HG03064 (cell line): ENCODE measurements at regions not wholly inside any gene's neighbourhood (a gene's known extent, or its start where the extent isn't known, plus 50 kb on each side); places are given as distances from the start of the nearest gene placed in this dataset.
"Not testable (repeated sequence)": the region's sequence is repeated elsewhere in the genome, so short reads cannot be mapped to it uniquely, and the experiment has no call there.

Source experiments
- ATAC-seq: cut with Tn5 transposase; IDR thresholded peaks from one replicate; pipeline ENCODE4 v1.9.1; 2021; ENCODE audit warnings: low read depth; ENCODE audit not compliant: unreplicated experiment

DNA sequence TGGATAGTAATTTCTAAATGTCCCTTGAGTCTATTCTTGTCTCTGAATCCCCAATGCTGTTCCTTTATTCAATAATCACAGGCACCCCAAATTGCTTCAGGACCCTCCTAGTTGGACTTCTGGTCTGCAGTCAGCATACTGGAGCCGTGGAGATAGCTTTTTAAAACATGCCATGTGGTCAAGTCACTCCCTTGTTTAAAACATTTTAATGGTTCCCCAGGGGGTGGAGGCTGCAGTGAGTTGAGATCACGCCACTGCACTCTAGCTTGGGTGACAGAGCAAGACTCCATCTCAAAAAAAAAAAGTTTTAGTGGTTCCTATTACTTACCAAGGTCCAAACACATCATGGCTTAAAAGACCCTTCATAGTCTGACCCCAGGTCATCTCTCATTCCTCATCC, 220.3 kb downstream of the ADAMTS15 start:
- ATAC-seq = no peak

DNA sequence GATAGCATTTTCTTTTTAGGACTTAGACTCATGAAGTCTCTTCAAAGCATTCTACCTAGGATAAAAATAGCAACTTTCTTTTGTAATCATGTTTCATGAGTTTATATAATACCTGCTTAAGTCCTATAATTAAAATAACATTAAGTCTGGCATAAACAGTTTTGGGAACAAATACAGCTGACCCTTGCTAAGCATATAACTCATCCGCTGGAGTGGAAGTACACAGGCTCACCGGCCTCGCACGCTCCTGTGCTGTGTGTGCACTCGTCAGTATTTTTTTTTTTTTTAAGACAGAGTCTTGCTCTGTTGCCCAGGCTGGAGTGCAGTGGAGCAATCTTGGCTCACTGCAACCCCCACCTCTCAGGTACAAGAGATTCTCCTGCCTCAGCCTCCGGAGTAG, 221.8 kb downstream of the ADAMTS15 start:
- no peak for ATAC-seq

- ATAC-seq = no peak
Observed at GRCh38 chr11:130671801-130672700, 223.6 kb downstream of the ADAMTS15 start.

DNA sequence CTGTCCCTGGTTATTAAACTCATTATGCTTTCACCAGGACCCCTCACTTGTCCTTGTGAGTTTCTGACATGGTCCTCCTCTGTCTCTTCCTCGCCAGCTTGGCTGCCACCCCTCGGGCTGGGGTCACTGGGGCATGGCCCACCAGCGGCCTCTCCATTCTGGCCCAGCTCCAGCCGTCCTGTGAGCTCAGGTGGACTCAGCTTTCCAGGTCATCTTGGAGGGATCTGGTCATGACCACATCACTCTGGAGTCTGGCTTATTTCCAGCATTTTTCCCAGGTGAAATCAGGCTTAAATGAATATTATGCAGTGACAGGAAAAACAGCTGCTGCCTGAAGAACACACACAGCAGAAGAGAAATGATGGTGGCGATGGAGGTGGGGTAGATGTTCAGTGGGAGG, 224.5 kb downstream of the ADAMTS15 start:
- no peak for ATAC-seq

- ATAC-seq = no peak
Observed at GRCh38 chr11:130673698-130674097, 225.3 kb downstream of the ADAMTS15 start.

- ATAC-seq = no peak
Observed at GRCh38 chr11:130674686-130675308, 226.4 kb downstream of the ADAMTS15 start.

DNA sequence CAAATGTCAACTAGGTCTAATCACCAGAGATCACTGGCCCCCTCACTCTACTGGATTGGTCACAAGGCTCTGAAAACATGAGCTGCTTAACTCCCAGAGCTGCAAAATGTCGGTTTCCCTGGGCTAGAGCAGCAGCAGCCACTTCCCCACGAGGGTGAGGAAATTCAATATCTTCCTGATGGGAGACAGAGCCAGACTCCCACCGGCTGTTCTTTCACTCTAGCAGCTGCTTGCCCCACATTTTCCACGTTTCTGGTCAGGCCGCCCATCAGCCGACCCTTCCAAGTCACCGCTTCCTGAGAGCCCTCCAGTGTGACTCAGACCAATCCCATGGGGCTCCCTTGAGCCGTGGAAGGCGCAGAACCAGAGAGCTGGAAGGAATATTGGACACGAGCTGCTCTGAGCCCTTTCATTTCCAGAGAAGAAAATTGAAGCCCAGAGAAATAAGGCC, 227.0 kb downstream of the ADAMTS15 start:
- no peak for ATAC-seq

DNA sequence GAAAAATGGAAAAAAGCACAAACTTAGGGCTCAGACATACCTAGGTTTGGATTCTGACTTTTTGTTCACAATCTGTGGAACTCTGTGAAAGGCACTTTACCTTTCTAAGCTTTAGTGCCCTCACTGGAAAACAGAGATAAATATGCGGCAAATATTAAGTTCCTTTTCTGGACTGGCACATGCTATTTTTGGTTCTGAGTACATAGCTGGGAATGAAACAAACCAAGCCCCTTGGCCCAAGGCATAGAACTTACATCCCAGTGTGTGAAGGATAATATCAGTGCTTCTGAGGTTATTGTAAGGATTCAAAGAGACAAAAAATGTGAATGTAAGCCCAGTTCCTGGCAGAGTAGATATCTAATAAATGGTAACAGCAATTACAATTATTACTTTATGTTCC, 227.5 kb downstream of the ADAMTS15 start:
- no peak for ATAC-seq

DNA sequence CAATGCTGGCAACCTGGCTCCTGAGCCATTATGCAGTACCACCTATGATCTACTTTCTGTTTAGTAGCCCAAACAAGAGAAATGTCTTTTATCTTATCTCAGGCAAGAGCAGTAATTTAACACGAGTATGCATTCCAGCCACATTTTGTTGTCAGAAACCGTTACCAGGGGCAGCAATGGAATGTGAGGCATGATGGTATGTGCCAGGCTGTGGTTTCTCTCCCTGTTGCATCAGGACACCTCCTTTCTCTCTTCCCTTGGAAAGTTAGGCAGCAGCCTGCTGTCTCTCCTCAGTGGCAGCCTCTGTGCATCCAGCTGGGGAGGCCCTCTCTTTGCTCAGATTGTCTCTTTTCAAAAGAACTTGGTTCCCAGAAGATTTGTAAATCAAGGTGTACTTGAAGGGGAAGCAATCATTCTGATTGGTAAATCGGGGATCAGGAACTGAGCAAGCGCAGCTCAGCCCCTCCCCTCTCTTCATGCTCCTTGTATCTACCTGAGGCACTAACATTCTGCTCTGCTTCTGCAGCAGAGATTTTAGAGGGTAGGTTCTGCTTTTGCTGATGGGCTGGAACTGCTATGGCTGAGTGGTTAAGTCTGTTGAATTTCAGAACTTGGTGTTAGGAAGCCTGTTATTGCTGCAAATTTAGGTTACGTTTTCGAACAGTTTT, 229.2 kb downstream of the ADAMTS15 start:
- ATAC-seq = no peak

DNA sequence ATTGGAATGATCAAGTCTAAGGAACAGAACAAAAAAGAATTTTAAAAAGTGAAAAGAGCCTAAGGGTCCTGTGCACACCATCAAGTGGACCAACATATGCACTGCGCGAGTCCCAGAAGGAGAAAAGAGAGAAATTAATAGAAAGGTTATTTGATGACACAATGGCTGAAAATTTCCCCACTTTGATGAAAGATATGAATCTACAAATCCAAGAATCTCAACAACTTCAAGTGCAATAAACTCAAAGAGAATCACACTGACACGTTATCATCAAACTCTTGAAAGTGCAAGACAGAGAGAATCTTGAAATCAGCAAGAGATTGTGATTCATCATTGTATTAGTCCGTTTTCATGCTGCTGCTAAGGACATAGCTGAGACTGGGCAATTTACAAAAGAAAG, 230.8 kb downstream of the ADAMTS15 start:
- ATAC-seq = no peak

DNA sequence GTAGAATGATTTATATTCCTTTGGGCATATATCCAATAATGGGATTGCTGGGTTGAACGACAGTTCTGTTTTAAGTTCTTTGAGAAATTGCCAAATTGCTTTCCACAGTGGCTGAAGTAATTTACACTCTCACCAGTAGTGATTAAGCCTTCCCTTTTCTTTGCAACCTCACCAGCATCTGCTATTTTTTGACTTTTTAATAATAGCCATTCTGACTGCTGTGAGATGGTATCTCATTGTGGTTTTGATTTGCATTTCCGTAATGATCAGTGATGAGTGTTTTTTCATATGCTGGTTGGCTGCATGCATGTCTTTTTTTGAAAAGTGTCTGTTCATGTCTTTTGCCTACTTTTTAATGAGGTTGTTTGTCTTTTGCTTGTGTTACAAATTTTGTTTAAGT, 233.8 kb downstream of the SNX19 start:
- ATAC-seq = not testable (repeated sequence)

- ATAC-seq = no peak
Observed at GRCh38 chr11:130689222-130689908, 226.9 kb downstream of the SNX19 start.

GRCh38 chr11:130691581-130691980, 224.7 kb downstream of the SNX19 start:
- no peak for ATAC-seq

GRCh38 chr11:130692220-130692619, 224.1 kb downstream of the SNX19 start:
- ATAC-seq = no peak

DNA sequence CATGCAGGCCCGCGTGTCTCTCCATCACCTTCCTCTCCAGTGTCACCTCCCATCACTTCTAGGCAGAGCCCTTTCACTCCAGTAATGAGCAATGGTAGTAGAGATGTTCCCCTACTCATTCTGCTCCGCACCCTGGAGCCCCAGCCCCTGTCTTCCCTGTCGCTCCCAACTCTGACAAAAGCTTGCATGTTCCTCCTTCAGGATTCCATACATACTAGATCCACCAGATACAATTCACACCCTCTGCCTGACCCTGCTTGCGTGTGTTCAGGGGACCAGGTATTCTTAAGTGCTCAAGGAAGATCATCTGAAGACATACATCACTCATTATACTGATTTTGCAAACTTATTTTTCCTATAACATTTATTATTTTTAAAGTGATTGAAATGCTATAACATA, 222.7 kb downstream of the SNX19 start:
- ATAC-seq = no peak

DNA sequence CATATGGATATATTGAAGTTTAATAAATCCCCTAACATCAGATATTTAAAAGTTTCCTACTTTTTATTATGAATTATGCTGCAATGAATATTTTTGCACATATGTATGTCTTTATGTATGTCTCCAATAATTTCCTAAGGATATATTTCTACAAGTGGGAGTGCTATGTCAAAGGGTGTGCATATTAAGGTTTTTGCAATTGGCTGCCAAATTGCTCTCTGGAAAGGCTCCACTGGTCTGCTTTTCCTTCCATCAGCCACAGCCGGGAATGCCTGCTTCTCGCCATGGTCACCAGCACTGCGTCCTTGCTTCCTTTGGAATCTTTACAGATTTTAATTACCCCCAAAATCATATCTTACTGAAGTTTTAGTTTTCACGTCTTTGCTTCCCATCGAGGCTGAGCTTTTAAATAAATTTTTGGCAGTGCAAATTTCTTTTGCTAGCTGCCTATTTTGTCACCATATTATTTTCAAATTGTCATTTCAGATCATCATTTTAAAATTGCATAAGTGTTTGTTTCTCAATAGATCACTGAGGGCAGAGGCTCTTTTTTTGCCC, 221.7 kb downstream of the SNX19 start:
- ATAC-seq = no peak

DNA sequence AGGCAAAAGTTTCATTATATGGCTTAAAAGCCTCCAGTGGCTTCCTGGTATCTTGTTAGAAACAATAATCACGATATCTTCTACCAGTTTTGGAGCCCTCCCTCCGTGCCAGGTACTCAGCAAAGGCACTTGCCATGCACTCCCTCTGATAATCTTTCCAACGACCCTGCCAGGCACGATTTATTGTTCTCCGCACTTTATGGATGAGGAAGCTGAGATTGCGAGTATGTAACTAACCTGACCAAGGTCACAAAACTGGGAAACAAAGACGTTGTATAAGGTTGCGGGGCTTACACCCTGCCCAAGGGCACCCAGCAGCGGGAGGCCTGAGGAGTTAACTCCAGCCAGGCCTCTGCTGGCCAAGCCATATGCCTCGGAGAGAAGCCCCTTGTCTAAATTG, 218.1 kb downstream of the SNX19 start:
- ATAC-seq = no peak

- ATAC-seq = no peak
Observed at GRCh38 chr11:130699561-130699960, 216.7 kb downstream of the SNX19 start.

GRCh38 chr11:130700092-130700491, 216.2 kb downstream of the SNX19 start:
- ATAC-seq = no peak

DNA sequence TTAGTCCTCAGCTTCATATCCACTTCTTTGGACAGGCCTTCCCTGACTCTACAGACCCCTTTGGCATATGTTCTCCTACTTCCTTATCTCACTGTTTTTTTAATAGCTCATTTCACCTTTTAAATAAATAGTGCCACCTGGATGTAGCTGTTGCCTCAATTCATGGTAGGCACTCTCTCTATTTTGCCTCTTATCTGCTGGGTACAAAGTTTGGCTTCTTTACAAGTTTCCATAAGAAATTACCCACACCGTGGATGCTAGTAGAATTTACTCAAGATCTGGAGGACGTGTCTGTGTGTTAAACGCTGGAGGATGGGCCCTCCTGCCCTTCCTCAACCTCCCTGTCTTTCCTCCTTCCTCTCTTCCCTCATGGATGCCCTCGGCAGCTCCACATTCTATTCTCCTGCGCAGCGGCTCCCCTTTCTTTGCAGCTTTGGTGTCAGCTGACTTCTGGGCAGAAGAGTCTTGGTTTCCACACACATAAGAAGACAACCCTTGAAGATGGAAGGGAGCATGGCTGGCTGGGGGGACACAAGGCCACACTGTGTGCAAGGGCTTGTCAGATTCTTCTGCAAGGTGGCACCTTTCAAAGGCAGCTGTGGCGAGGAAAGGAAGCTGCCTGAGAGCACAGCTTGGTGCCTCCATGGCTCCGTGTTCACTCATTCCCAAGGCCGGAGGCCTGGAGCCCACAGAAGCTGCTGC, 212.6 kb downstream of the SNX19 start:
- ATAC-seq = no peak
